ENCODE measurements at regions not wholly inside any gene's neighbourhood (a gene's known extent, or its start where the extent isn't known, plus 50 kb on each side); places are given as distances from the start of the nearest gene placed in this dataset.
"Not testable (repeated sequence)": the region's sequence is repeated elsewhere in the genome, so short reads cannot be mapped to it uniquely, and the experiment has no call there.

GRCh38 chrX:90112365-90112764 lies 190.7 kb downstream of the TGIF2LX start:
- not testable (repeated sequence) for H3K4me1 ChIP-seq (ENCODE audit: control insufficient read depth, insufficient read depth, low read length); H3K9me3 ChIP-seq (ENCODE audit: control insufficient read depth, insufficient read depth, low read length); H3K27me3 ChIP-seq (ENCODE audit: control insufficient read depth, insufficient read depth, low read length); DNase-seq (ENCODE audit: low read depth in 4 of 6, low spot score in 6 of 6); H3K4me3 ChIP-seq (ENCODE audit: low read depth, low read length); H3K27ac ChIP-seq (ENCODE audit: low read depth, low read length); H3K36me3 ChIP-seq (ENCODE audit: control insufficient read depth, insufficient read depth, low read length)
- WGBS (ENCODE audit: insufficient coverage): 98% methylated on average over 9 of the region's 30 CpGs

GRCh38 chrX:90134947-90135346 lies 213.2 kb downstream of the TGIF2LX start:
- not testable (repeated sequence) for H3K27ac ChIP-seq (ENCODE audit: low read depth, low read length); H3K27me3 ChIP-seq (ENCODE audit: control insufficient read depth, insufficient read depth, low read length); H3K4me3 ChIP-seq (ENCODE audit: low read depth, low read length); H3K4me1 ChIP-seq (ENCODE audit: control insufficient read depth, insufficient read depth, low read length); H3K9me3 ChIP-seq (ENCODE audit: control insufficient read depth, insufficient read depth, low read length); H3K36me3 ChIP-seq (ENCODE audit: control insufficient read depth, insufficient read depth, low read length); DNase-seq (ENCODE audit: low read depth in 4 of 6, low spot score in 6 of 6)
- WGBS (ENCODE audit: insufficient coverage): no CpG with 5 or more reads among the region's 2 CpGs

GRCh38 chrX:90178976-90179375 lies 257.3 kb downstream of the TGIF2LX start:
- not testable (repeated sequence) for H3K9me3 ChIP-seq (ENCODE audit: control insufficient read depth, insufficient read depth, low read length); H3K4me1 ChIP-seq (ENCODE audit: control insufficient read depth, insufficient read depth, low read length); H3K27me3 ChIP-seq (ENCODE audit: control insufficient read depth, insufficient read depth, low read length); H3K36me3 ChIP-seq (ENCODE audit: control insufficient read depth, insufficient read depth, low read length); H3K4me3 ChIP-seq (ENCODE audit: low read depth, low read length); H3K27ac ChIP-seq (ENCODE audit: low read depth, low read length)
- DNase-seq (ENCODE audit: low read depth in 4 of 6, low spot score in 6 of 6): peak in 2 of 6 donors; percentile 2 to 3
- 33% methylated on average over 5 of the region's 8 CpGs for WGBS (ENCODE audit: insufficient coverage)

GRCh38 chrX:90189046-90189445 lies 267.3 kb downstream of the TGIF2LX start:
- H3K27me3 ChIP-seq (ENCODE audit: control insufficient read depth, insufficient read depth, low read length); H3K36me3 ChIP-seq (ENCODE audit: control insufficient read depth, insufficient read depth, low read length); DNase-seq (ENCODE audit: low read depth in 4 of 6, low spot score in 6 of 6); H3K27ac ChIP-seq (ENCODE audit: low read depth, low read length); H3K9me3 ChIP-seq (ENCODE audit: control insufficient read depth, insufficient read depth, low read length); H3K4me3 ChIP-seq (ENCODE audit: low read depth, low read length); H3K4me1 ChIP-seq (ENCODE audit: control insufficient read depth, insufficient read depth, low read length): not testable (repeated sequence)

- no CpG with 5 or more reads among the region's 3 CpGs for WGBS (ENCODE audit: insufficient coverage)
Measured at GRCh38 chrX:90206840-90207239, 285.1 kb downstream of the TGIF2LX start.

GRCh38 chrX:90222620-90223019 lies 300.9 kb downstream of the TGIF2LX start:
- WGBS (ENCODE audit: insufficient coverage): 80% methylated on average over 1 of the region's 4 CpGs
- H3K27me3 ChIP-seq (ENCODE audit: control insufficient read depth, insufficient read depth, low read length); DNase-seq (ENCODE audit: low read depth in 4 of 6, low spot score in 6 of 6); H3K4me1 ChIP-seq (ENCODE audit: control insufficient read depth, insufficient read depth, low read length); H3K9me3 ChIP-seq (ENCODE audit: control insufficient read depth, insufficient read depth, low read length); H3K27ac ChIP-seq (ENCODE audit: low read depth, low read length); H3K4me3 ChIP-seq (ENCODE audit: low read depth, low read length); H3K36me3 ChIP-seq (ENCODE audit: control insufficient read depth, insufficient read depth, low read length): not testable (repeated sequence)

More at GRCh38 chrX:90206840-90207239, 285.1 kb downstream of the TGIF2LX start:
- H3K4me3 ChIP-seq (ENCODE audit: low read depth, low read length); H3K36me3 ChIP-seq (ENCODE audit: control insufficient read depth, insufficient read depth, low read length); H3K27me3 ChIP-seq (ENCODE audit: control insufficient read depth, insufficient read depth, low read length); H3K27ac ChIP-seq (ENCODE audit: low read depth, low read length); H3K9me3 ChIP-seq (ENCODE audit: control insufficient read depth, insufficient read depth, low read length); DNase-seq (ENCODE audit: low read depth in 4 of 6, low spot score in 6 of 6); H3K4me1 ChIP-seq (ENCODE audit: control insufficient read depth, insufficient read depth, low read length): not testable (repeated sequence)

- DNase-seq (ENCODE audit: low read depth in 4 of 6, low spot score in 6 of 6); H3K4me3 ChIP-seq (ENCODE audit: low read depth, low read length); H3K27ac ChIP-seq (ENCODE audit: low read depth, low read length); H3K27me3 ChIP-seq (ENCODE audit: control insufficient read depth, insufficient read depth, low read length); H3K9me3 ChIP-seq (ENCODE audit: control insufficient read depth, insufficient read depth, low read length); H3K36me3 ChIP-seq (ENCODE audit: control insufficient read depth, insufficient read depth, low read length); H3K4me1 ChIP-seq (ENCODE audit: control insufficient read depth, insufficient read depth, low read length): not testable (repeated sequence)
- WGBS (ENCODE audit: insufficient coverage): no CpG with 5 or more reads among the region's 5 CpGs
Measured at GRCh38 chrX:90271645-90272044, 349.9 kb downstream of the TGIF2LX start.

All from spinal cord (tissue), 9 donors.